IMR-90 (cell line): ENCODE measurements at regions not wholly inside any gene's neighbourhood (a gene's known extent, or its start where the extent isn't known, plus 50 kb on each side); places are given as distances from the start of the nearest gene placed in this dataset.

Experiments
- ATAC-seq: fragments of 200-7000 bp; cut with Tn5 transposase; 2 replicates; pipeline ENCODE4 v1.9.1; 2020; ENCODE audit warnings: low read depth, mild to moderate bottlenecking, moderate library complexity
- BruUV-seq: library from RNA; stranded (reverse); fragments of 400-500 nt; replicated peaks from 2 replicates; lab custom pipeline; 2021; lab: Mats Ljungman, UMichigan
- CTCF ChIA-PET: fragments of 300-600 bp; formaldehyde crosslinking; extraction: SDS; loops from one replicate; lab custom pipeline; 2021; ENCODE audit warnings: antibody characterized with exemption; lab: Yijun Ruan, JAX
- POLR2A ChIA-PET: fragments of 300-600 bp; sonication (Branson Sonifier 250); formaldehyde crosslinking; loops from one replicate; lab custom pipeline; 2022; ENCODE audit warnings: antibody characterized with exemption; ENCODE audit not compliant: unreplicated experiment; lab: Charles Lee
- DNase-seq: peaks from one replicate; pipeline ENCODE4 v3.0.0; 2013
- H2AFZ ChIP-seq: replicated peaks from 2 replicates; pipeline ENCODE3; 2013; ENCODE audit warnings: low read length, mild to moderate bottlenecking; ENCODE audit not compliant: poor library complexity
- H2AK5ac ChIP-seq: 2 replicates; pipeline ENCODE4 v1.6.1; 2013; ENCODE audit warnings: low read depth, low read length, inconsistent platforms
- H2AK9ac ChIP-seq: replicated peaks from 2 replicates; pipeline ENCODE3; 2013; ENCODE audit warnings: mild to moderate bottlenecking, low read depth, low read length, moderate library complexity; ENCODE audit not compliant: poor library complexity
- H2BK120ac ChIP-seq: 2 replicates; pipeline ENCODE4 v1.6.1; 2013; ENCODE audit warnings: low read depth, low read length, inconsistent platforms
- H2BK15ac ChIP-seq: 3 replicates; pipeline ENCODE4 v1.6.1; 2013; ENCODE audit warnings: low read depth, low read length, inconsistent platforms
- H2BK20ac ChIP-seq: 2 replicates; pipeline ENCODE4 v1.6.1; 2013; ENCODE audit warnings: low read depth, mild to moderate bottlenecking, inconsistent platforms, low read length, moderate library complexity
- H2BK5ac ChIP-seq: 2 replicates; pipeline ENCODE4 v1.6.1; 2013; ENCODE audit warnings: mild to moderate bottlenecking, low read depth, low read length, inconsistent platforms; ENCODE audit not compliant: poor library complexity, severe bottlenecking
- H3K14ac ChIP-seq: replicated peaks from 2 replicates; pipeline ENCODE4 v1.6.1; 2013; ENCODE audit warnings: low read depth, low read length, inconsistent platforms
- H3K18ac ChIP-seq: 2 replicates; pipeline ENCODE4 v1.6.1; 2013; ENCODE audit warnings: low read depth, low read length, control low read depth
- H3K23ac ChIP-seq: 2 replicates; pipeline ENCODE4 v1.6.1; 2013; ENCODE audit warnings: low read depth, low read length, inconsistent platforms
- H3K27ac ChIP-seq: 2 replicates; pipeline ENCODE4 v1.5.1; 2013; ENCODE audit warnings: mild to moderate bottlenecking, control low read depth, low read length; ENCODE audit not compliant: insufficient read depth
- H3K27me3 ChIP-seq: 2 replicates; pipeline ENCODE4 v1.6.1; 2013; ENCODE audit warnings: low read length; ENCODE audit not compliant: control insufficient read depth, insufficient read depth
- H3K36me3 ChIP-seq: 2 replicates; pipeline ENCODE4 v1.6.1; 2013; ENCODE audit warnings: low read length, mixed read lengths; ENCODE audit not compliant: control insufficient read depth, insufficient read depth
- H3K4ac ChIP-seq: 2 replicates; pipeline ENCODE4 v1.6.1; 2013; ENCODE audit warnings: low read depth, low read length, inconsistent platforms
- H3K4me1 ChIP-seq: 2 replicates; pipeline ENCODE4 v1.6.1; 2013; ENCODE audit warnings: low read length, mixed read lengths; ENCODE audit not compliant: control insufficient read depth, insufficient read depth
- H3K4me2 ChIP-seq: 2 replicates; pipeline ENCODE4 v1.6.1; 2013; ENCODE audit warnings: low read depth, mild to moderate bottlenecking, control low read depth, low read length, moderate library complexity
- H3K4me3 ChIP-seq: 2 replicates; pipeline ENCODE4 v1.5.1; 2013; ENCODE audit warnings: low read depth, mild to moderate bottlenecking, control low read depth, low read length, moderate library complexity; ENCODE audit not compliant: insufficient read depth
- H3K56ac ChIP-seq: 2 replicates; pipeline ENCODE4 v1.6.1; 2013; ENCODE audit warnings: low read length, inconsistent platforms; ENCODE audit not compliant: insufficient read depth; ENCODE audit errors: extremely low read depth
- H3K79me1 ChIP-seq, 2 experiments: 2 replicates each; pipeline ENCODE4 v1.6.1; 2013; ENCODE audit warnings: low read length in 2 of 2, inconsistent platforms in 1 of 2, low read depth in 1 of 2
- H3K9ac ChIP-seq: 2 replicates; pipeline ENCODE4 v1.6.1; 2013; ENCODE audit warnings: low read depth, low read length, control low read depth
- H3K9me1 ChIP-seq: 2 replicates; pipeline ENCODE4 v1.6.1; 2013; ENCODE audit warnings: low read length, inconsistent platforms; ENCODE audit not compliant: insufficient read depth
- H3K9me3 ChIP-seq: 2 replicates; pipeline ENCODE4 v1.6.1; 2013; ENCODE audit warnings: low read length; ENCODE audit not compliant: control insufficient read depth, insufficient read depth
- H4K20me1 ChIP-seq: 2 replicates; pipeline ENCODE4 v1.6.1; 2013; ENCODE audit warnings: low read length, inconsistent platforms; ENCODE audit not compliant: insufficient read depth
- H4K5ac ChIP-seq: 2 replicates; pipeline ENCODE4 v1.6.1; 2013; ENCODE audit warnings: mild to moderate bottlenecking, low read depth, low read length, control low read depth
- H4K8ac ChIP-seq, 2 experiments: 2 replicates each; pipeline ENCODE4 v1.6.1; 2013; ENCODE audit warnings: low read depth in 2 of 2, low read length in 2 of 2, control low read depth in 1 of 2, inconsistent platforms in 1 of 2
- H4K91ac ChIP-seq: 2 replicates; pipeline ENCODE4 v1.6.1; 2013; ENCODE audit warnings: low read depth, low read length, inconsistent platforms; ENCODE audit not compliant: insufficient read depth
- BHLHE40 ChIP-seq: fragments of 150-350 bp; IDR thresholded peaks from 2 replicates; pipeline ENCODE4 v1.6.1; 2016; ENCODE audit warnings: mild to moderate bottlenecking, low read depth, low read length
- CEBPB ChIP-seq: IDR thresholded peaks from 2 replicates; pipeline ENCODE4 v1.6.1; 2012; ENCODE audit warnings: low read depth, low read length, improper control_type of control experiment
- CHD1 ChIP-seq: IDR thresholded peaks from 2 replicates; pipeline ENCODE4 v1.6.1; 2012; ENCODE audit warnings: low read depth, low read length, improper control_type of control experiment
- CTCF ChIP-seq: conservative IDR thresholded peaks from 2 replicates; pipeline ENCODE4 v1.5.1; 2012; ENCODE audit warnings: mild to moderate bottlenecking, low read depth, low read length, improper control_type of control experiment
- ELK1 ChIP-seq: fragments of 150-350 bp; IDR thresholded peaks from 2 replicates; pipeline ENCODE4 v1.6.1; 2016; ENCODE audit warnings: low read depth, mild to moderate bottlenecking, low read length, moderate library complexity, borderline replicate concordance
- FOS ChIP-seq: fragments of 150-350 bp; IDR thresholded peaks from 2 replicates; pipeline ENCODE4 v1.6.1; 2016; ENCODE audit warnings: low read depth, low read length
- MAFK ChIP-seq: IDR thresholded peaks from 2 replicates; pipeline ENCODE4 v1.6.1; 2012; ENCODE audit warnings: low read depth, low read length, improper control_type of control experiment
- MAZ ChIP-seq: IDR thresholded peaks from 2 replicates; pipeline ENCODE4 v1.6.1; 2012; ENCODE audit warnings: low read depth, mild to moderate bottlenecking, low read length, improper control_type of control experiment, moderate library complexity, borderline replicate concordance
- MXI1 ChIP-seq: IDR thresholded peaks from 2 replicates; pipeline ENCODE4 v1.6.1; 2012; ENCODE audit warnings: low read depth, mild to moderate bottlenecking, low read length, moderate library complexity, borderline replicate concordance
- NFE2L2 ChIP-seq: fragments of 150-350 bp; IDR thresholded peaks from 2 replicates; pipeline ENCODE4 v1.6.1; 2016; ENCODE audit warnings: low read depth, mild to moderate bottlenecking, low read length
- POLR2A ChIP-seq: IDR thresholded peaks from 2 replicates; pipeline ENCODE4 v1.6.1; 2012; ENCODE audit warnings: mild to moderate bottlenecking, low read depth, low read length
- RAD21 ChIP-seq: IDR thresholded peaks from 2 replicates; pipeline ENCODE4 v1.6.1; 2012; ENCODE audit warnings: low read length, improper control_type of control experiment
- RCOR1 ChIP-seq: IDR thresholded peaks from 2 replicates; pipeline ENCODE4 v1.6.1; 2012; ENCODE audit warnings: mild to moderate bottlenecking, low read length, improper control_type of control experiment; ENCODE audit not compliant: insufficient replicate concordance
- RFX5 ChIP-seq: IDR thresholded peaks from 2 replicates; pipeline ENCODE4 v1.8.0; 2012; ENCODE audit warnings: low read depth, mild to moderate bottlenecking, low read length, moderate library complexity
- SMC3 ChIP-seq: fragments of 150-350 bp; IDR thresholded peaks from 2 replicates; pipeline ENCODE4 v1.6.1; 2016; ENCODE audit warnings: low read depth, mild to moderate bottlenecking, antibody characterized with exemption, low read length, moderate library complexity
- WGBS, 2 experiments: methylation state at CpG; one replicate each; pipeline versions ENCODE4 v1.1.5 to v1.1.7; 2013; ENCODE audit warnings: missing lambda C conversion rate in 2 of 2; ENCODE audit not compliant: insufficient read length in 1 of 2; ENCODE audit errors: extremely low coverage in 2 of 2; 5-methylcytosine and 5-hydroxymethylcytosine counted together
- dilution Hi-C: fragments of 300-500 bp; cut with HindIII; formaldehyde crosslinking; loops from one replicate; pipeline ENCODE4 v1.14.3; 2018; ENCODE audit warnings: low sequenced_read_pairs; ENCODE audit not compliant: unreplicated experiment
- in situ Hi-C: fragments of 300-500 bp; cut with MboI; formaldehyde crosslinking; loops from 3 replicates; pipeline ENCODE4 v1.14.3; 2019; ENCODE audit warnings: low sequenced_read_pairs, inconsistent platforms, mixed read lengths
- intact Hi-C: fragments of 100-400 bp; cut with micrococcal nuclease; formaldehyde crosslinking; loops from 2 replicates; pipeline ENCODE4 v1.10.0; 2022
- TF ChIP-seq, protein P1 (sequence below): fragments of 150-350 bp; IDR thresholded peaks from 2 replicates; pipeline ENCODE4 v1.6.1; 2017; ENCODE audit warnings: mild to moderate bottlenecking, antibody characterized with exemption, low read length, low read depth

DNA sequence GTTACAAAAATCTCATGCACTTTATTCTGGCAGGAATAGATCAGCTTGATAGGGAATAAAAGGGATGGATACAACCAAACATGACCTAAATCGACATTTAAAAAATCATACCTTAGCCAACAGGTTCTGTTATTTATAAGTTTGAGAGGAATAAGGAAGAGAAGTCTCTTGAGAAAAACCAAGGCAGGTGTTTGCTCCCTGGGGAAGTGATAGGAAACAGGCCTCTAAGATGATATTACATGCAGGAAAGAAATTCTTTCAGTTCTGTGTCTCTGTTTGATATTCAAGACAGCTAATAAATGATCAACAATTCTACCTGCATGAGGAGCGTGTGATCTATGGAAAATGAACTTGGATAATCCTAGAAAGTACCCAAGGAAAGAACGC, 184.8 kb upstream of the ZEB2 start:
- Histone ChIP-seq H3K4me2 (no peak overlapping the region), H3K23ac (no peak overlapping the region), H4K8ac (no peak overlapping the region), H3K56ac (no peak overlapping the region), H2AK9ac (no peak overlapping the region), H3K9ac (no peak overlapping the region), H2BK5ac (no peak overlapping the region), H2BK120ac (no peak overlapping the region), H3K14ac (no peak overlapping the region), H2AFZ (no peak overlapping the region), H2AK5ac (no peak overlapping the region), H3K4me3 (no peak overlapping the region), H3K27me3 (no peaks in the 10 kb centered on the region), H3K9me3 (no peaks in the 10 kb centered on the region), H3K36me3 (no peaks in the 10 kb centered on the region), H3K4me1 (no peaks in the 10 kb centered on the region), H3K79me1 (no peaks in the 10 kb centered on the region), H3K18ac (no peak overlapping the region), H4K5ac (no peak overlapping the region), H3K4ac (no peak overlapping the region), H4K91ac (no peak overlapping the region), H2BK15ac (no peak overlapping the region), H3K9me1 (no peaks in the 10 kb centered on the region), H4K20me1 (no peaks in the 10 kb centered on the region), H3K27ac (no peak overlapping the region), H2BK20ac (no peak overlapping the region)
- dilution Hi-C loops = no loop called here
- no peak for ATAC-seq
- ChIA-PET POLR2A (no interaction called here), CTCF (no interaction called here)
- intact Hi-C loops = no loop called here
- BruUV-seq = no TSS peak
- WGBS, 2 experiments = no CpG with 5 or more reads among the region's 3 CpGs
- TF ChIP-seq SMC3 (no peak), MAZ (no peak), RFX5 (no peak), CHD1 (no peak), CTCF (no peak), CEBPB (no peak), BHLHE40 (no peak), ELK1 (no peak), MAFK (no peak), FOS (no peak), MXI1 (no peak), RAD21 (no peak), POLR2A (no peak), NFE2L2 (no peak), RCOR1 (no peak)
- TF ChIP-seq, protein P1, sequence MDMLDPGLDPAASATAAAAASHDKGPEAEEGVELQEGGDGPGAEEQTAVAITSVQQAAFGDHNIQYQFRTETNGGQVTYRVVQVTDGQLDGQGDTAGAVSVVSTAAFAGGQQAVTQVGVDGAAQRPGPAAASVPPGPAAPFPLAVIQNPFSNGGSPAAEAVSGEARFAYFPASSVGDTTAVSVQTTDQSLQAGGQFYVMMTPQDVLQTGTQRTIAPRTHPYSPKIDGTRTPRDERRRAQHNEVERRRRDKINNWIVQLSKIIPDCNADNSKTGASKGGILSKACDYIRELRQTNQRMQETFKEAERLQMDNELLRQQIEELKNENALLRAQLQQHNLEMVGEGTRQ = no peak
- in situ Hi-C loops = no loop called here
- DNase-seq = no peak
